BJ (cell line): ENCODE measurements at regions not wholly inside any gene's neighbourhood (a gene's known extent, or its start where the extent isn't known, plus 50 kb on each side); places are given as distances from the start of the nearest gene placed in this dataset.
"Not testable (repeated sequence)": the region's sequence is repeated elsewhere in the genome, so short reads cannot be mapped to it uniquely, and the experiment has no call there.

Source experiments
- CTCF ChIA-PET: fragments of 350-600 bp; formaldehyde crosslinking; extraction: SDS; loops from one replicate; lab custom pipeline; 2021; ENCODE audit warnings: antibody characterized with exemption, inconsistent platforms; lab: Yijun Ruan, JAX
- POLR2A ChIA-PET: fragments of 300-600 bp; sonication (Branson Sonifier 250); formaldehyde crosslinking; extraction: SDS; loops from one replicate; lab custom pipeline; 2021; ENCODE audit warnings: antibody characterized with exemption; lab: Charles Lee
- DNase-seq: peaks from one replicate; pipeline ENCODE4 v3.0.0-alpha.2; 2011; ENCODE audit warnings: low read depth
- H3K27me3 ChIP-seq: 2 replicates; pipeline ENCODE4 v1.6.0; 2011; ENCODE audit warnings: low read length; ENCODE audit not compliant: control insufficient read depth, insufficient read depth
- H3K36me3 ChIP-seq: 2 replicates; pipeline ENCODE4 v1.5.1; 2011; ENCODE audit warnings: low read length; ENCODE audit not compliant: control insufficient read depth, insufficient read depth
- H3K4me3 ChIP-seq: 2 replicates; pipeline ENCODE4 v1.5.1; 2011; ENCODE audit warnings: low read depth, mild to moderate bottlenecking, control low read depth, low read length
- TF ChIP-seq, protein P1 (sequence below): IDR thresholded peaks from 2 replicates; pipeline ENCODE4 v1.5.1; 2011; ENCODE audit warnings: low read depth, mild to moderate bottlenecking, control low read depth, inconsistent platforms, low read length, moderate library complexity; ENCODE audit not compliant: insufficient read depth

DNA sequence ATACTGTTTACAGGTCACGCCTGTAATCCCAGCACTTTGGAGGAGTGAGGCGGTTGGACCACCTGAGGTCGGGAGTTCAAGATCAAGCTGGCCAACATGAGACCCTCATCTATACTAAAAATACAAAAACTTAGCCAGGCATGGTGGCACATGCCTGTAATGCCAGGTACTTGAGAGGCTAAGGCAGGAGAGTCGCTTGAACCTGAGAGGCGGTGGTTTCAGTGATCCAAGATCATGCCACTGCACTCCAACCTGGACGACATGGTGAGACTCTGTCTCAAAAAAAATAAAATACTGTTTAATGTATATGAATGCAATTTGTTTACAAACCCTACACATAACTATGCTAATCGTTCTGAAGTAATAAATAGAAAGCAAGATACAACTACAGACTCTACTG, 102.4 kb downstream of the ZNF486 start:
- TF ChIP-seq, protein P1, sequence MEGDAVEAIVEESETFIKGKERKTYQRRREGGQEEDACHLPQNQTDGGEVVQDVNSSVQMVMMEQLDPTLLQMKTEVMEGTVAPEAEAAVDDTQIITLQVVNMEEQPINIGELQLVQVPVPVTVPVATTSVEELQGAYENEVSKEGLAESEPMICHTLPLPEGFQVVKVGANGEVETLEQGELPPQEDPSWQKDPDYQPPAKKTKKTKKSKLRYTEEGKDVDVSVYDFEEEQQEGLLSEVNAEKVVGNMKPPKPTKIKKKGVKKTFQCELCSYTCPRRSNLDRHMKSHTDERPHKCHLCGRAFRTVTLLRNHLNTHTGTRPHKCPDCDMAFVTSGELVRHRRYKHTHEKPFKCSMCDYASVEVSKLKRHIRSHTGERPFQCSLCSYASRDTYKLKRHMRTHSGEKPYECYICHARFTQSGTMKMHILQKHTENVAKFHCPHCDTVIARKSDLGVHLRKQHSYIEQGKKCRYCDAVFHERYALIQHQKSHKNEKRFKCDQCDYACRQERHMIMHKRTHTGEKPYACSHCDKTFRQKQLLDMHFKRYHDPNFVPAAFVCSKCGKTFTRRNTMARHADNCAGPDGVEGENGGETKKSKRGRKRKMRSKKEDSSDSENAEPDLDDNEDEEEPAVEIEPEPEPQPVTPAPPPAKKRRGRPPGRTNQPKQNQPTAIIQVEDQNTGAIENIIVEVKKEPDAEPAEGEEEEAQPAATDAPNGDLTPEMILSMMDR = no peak
- Histone ChIP-seq H3K27me3 (no peaks in the 10 kb centered on the region), H3K36me3 (no peaks in the 10 kb centered on the region), H3K4me3 (no peak overlapping the region)
- ChIA-PET POLR2A (no interaction called here), CTCF (no interaction called here)
- no peak for DNase-seq

- POLR2A ChIA-PET = not testable (repeated sequence)
Measured at GRCh38 chr19:20261513-20261912, 94.5 kb downstream of the ZNF486 start.

DNA sequence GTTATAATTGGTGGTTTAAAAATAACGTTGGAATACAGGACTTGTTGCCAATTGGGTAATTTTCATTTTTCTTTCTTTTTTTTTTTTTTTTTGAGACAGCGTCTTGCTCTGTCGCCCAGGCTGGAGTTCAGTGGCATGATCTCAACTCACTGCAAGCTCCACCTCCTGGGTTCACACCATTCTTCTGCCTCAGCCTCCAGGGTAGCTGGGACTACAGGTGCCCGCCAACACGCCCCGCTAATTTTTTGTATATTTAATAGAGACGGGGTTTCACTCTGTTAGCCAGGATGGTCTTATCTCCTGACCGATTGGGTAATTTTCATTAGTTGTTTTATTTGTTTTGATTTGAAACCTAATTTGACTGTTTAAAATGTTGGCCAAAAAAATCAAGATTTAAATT, 93.7 kb downstream of the ZNF486 start:
- H3K4me3 ChIP-seq, DNase-seq, H3K36me3 ChIP-seq, POLR2A ChIA-PET, CTCF ChIA-PET, H3K27me3 ChIP-seq: not testable (repeated sequence)

More at GRCh38 chr19:20261513-20261912, 94.5 kb downstream of the ZNF486 start:
- H3K27me3 ChIP-seq, H3K36me3 ChIP-seq, CTCF ChIA-PET, H3K4me3 ChIP-seq, DNase-seq: not testable (repeated sequence)

DNA sequence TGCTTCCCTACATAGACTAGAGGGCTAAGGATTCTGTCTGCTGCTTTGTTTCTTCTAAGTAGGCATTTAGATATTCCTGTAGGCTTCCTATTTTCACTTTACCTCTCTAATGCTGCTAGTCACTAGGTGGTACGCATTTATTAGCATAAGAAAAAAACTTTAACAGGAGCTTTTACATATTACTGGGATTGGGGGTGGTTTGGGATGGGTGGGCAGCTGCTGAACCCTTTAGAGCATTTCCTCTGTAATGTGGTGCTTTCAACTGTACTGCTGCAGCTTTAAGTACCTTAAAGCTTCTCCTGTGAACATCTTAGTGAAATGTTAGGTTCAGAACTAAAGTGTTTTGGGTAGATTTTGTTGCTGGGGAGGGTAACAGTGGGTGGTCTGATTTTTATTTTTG, 92.6 kb downstream of the ZNF486 start:
- TF ChIP-seq, protein P1 = no peak
- ChIA-PET CTCF (no interaction called here), POLR2A (no interaction called here)
- DNase-seq = no peak
- Histone ChIP-seq H3K4me3 (no peak overlapping the region), H3K36me3 (no peaks in the 10 kb centered on the region), H3K27me3 (no peaks in the 10 kb centered on the region)

- TF ChIP-seq, protein P1 = no peak
- Histone ChIP-seq H3K27me3 (no peaks in the 10 kb centered on the region), H3K4me3 (no peak overlapping the region), H3K36me3 (no peaks in the 10 kb centered on the region)
- CTCF ChIA-PET = no interaction called here
- no peak for DNase-seq
- POLR2A ChIA-PET = no interaction called here
Measured at GRCh38 chr19:20256606-20257005, 89.6 kb downstream of the ZNF486 start.

- Histone ChIP-seq H3K4me3 (no peak overlapping the region), H3K36me3 (no peaks in the 10 kb centered on the region), H3K27me3 (no peaks in the 10 kb centered on the region)
- DNase-seq = no peak
- ChIA-PET CTCF (no interaction called here), POLR2A (no interaction called here)
- TF ChIP-seq, protein P1 = no peak
Measured at GRCh38 chr19:20254121-20254520, 87.1 kb downstream of the ZNF486 start.
